MCF 10A (cell line): ENCODE measurements at regions not wholly inside any gene's neighbourhood (a gene's known extent, or its start where the extent isn't known, plus 50 kb on each side); places are given as distances from the start of the nearest gene placed in this dataset.

ENCODE experiments used
- BruUV-seq: library from RNA; stranded (reverse); fragments of 400-500 nt; replicated peaks from 2 replicates; lab custom pipeline; 2021; lab: Mats Ljungman, UMichigan
- CTCF ChIA-PET: fragments of 300-600 bp; sonication (Branson Sonifier 250); formaldehyde crosslinking; extraction: SDS; loops from one replicate; lab custom pipeline; 2021; ENCODE audit warnings: antibody characterized with exemption, inconsistent platforms; lab: Yijun Ruan, JAX
- POLR2A ChIA-PET: fragments of 300-600, 350-650 bp; sonication (Branson Sonifier 250); formaldehyde crosslinking; extraction: SDS; loops from one replicate; lab custom pipeline; 2020; ENCODE audit warnings: antibody characterized with exemption, inconsistent platforms; lab: Yijun Ruan, JAX
- DNase-seq: peaks from one replicate; pipeline ENCODE4 v3.0.0-alpha.2; 2018; ENCODE audit not compliant: unreplicated experiment
- H3K27ac Mint-ChIP-seq: one replicate; pipeline ENCODE4 v1.8.0; 2022; ENCODE audit warnings: mild to moderate bottlenecking, low read depth, mixed read lengths; ENCODE audit not compliant: unreplicated experiment
- H3K27me3 Mint-ChIP-seq: one replicate; pipeline ENCODE4 v1.8.0; 2022; ENCODE audit warnings: mixed read lengths; ENCODE audit not compliant: insufficient read depth, unreplicated experiment
- H3K36me3 Mint-ChIP-seq: one replicate; pipeline ENCODE4 v1.8.0; 2022; ENCODE audit warnings: mild to moderate bottlenecking, moderate library complexity, mixed read lengths; ENCODE audit not compliant: insufficient read depth, unreplicated experiment
- H3K4me1 Mint-ChIP-seq: one replicate; pipeline ENCODE4 v1.8.0; 2022; ENCODE audit warnings: mixed read lengths; ENCODE audit not compliant: insufficient read depth, unreplicated experiment
- H3K4me3 Mint-ChIP-seq: one replicate; pipeline ENCODE4 v1.8.0; 2022; ENCODE audit warnings: mild to moderate bottlenecking, moderate library complexity, mixed read lengths; ENCODE audit not compliant: unreplicated experiment
- H3K9me3 Mint-ChIP-seq: one replicate; pipeline ENCODE4 v1.8.0; 2022; ENCODE audit warnings: mixed read lengths; ENCODE audit not compliant: unreplicated experiment
- intact Hi-C: fragments of 100-400 bp; cut with micrococcal nuclease; formaldehyde crosslinking; loops from 2 replicates; pipeline ENCODE4 v1.14.1; 2022
- TF ChIP-seq, protein P1 (sequence below): fragments of 200-600 bp; IDR thresholded peaks from one replicate; pipeline ENCODE4 v1.8.0; 2022; ENCODE audit warnings: antibody characterized with exemption, mild to moderate bottlenecking; ENCODE audit not compliant: unreplicated experiment

- POLR2A ChIA-PET = interaction anchor here (0.7 kb wide), 2 partner anchors 78 to 336 kb away, joined by 3 read pairs; no protein-coding TSS in a partner anchor
- H3K4me1 Mint-ChIP-seq = peaks cover 34% of the 10 kb centered on the region
- intact Hi-C loops = loop anchor here (10.0 kb wide), 1 partner anchor 351 kb away; no protein-coding TSS in a partner anchor
- no TSS peak for BruUV-seq
- no peaks in the 10 kb centered on the region for H3K9me3 Mint-ChIP-seq
- TF ChIP-seq, protein P1, sequence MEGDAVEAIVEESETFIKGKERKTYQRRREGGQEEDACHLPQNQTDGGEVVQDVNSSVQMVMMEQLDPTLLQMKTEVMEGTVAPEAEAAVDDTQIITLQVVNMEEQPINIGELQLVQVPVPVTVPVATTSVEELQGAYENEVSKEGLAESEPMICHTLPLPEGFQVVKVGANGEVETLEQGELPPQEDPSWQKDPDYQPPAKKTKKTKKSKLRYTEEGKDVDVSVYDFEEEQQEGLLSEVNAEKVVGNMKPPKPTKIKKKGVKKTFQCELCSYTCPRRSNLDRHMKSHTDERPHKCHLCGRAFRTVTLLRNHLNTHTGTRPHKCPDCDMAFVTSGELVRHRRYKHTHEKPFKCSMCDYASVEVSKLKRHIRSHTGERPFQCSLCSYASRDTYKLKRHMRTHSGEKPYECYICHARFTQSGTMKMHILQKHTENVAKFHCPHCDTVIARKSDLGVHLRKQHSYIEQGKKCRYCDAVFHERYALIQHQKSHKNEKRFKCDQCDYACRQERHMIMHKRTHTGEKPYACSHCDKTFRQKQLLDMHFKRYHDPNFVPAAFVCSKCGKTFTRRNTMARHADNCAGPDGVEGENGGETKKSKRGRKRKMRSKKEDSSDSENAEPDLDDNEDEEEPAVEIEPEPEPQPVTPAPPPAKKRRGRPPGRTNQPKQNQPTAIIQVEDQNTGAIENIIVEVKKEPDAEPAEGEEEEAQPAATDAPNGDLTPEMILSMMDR = no peak
- H3K36me3 Mint-ChIP-seq = no peaks in the 10 kb centered on the region
- CTCF ChIA-PET = interaction anchor here (0.5 to 0.6 kb wide), 3 partner anchors 81 to 1769 kb away, joined by 3 read pairs; no protein-coding TSS in a partner anchor
- H3K4me3 Mint-ChIP-seq = no peak overlapping the region
- no peak overlapping the region for H3K27ac Mint-ChIP-seq
- DNase-seq = no peak
- H3K27me3 Mint-ChIP-seq = no peaks in the 10 kb centered on the region
These were observed 79.1 kb downstream of the FAT4 start for GRCh38 chr4:125393825-125394224.

DNA sequence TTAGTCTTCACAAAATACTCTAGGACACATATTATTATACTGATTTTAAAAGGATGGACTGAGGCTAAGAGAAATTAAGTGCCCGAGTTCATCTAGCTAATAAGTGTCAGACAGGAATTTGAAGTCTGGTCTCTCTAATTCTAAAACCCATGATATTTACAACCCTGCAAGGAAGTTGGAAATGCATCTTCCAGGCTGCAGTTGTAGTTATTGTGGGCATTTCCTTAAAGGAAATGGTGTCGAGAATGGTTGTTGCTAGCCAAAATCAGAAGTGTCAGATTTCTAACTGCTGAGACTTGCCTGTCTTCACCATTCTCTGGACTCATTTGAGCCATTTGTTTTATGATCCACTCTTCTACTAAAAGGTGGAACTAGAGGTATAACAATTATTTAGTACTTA, 82.5 kb downstream of the FAT4 start:
- H3K27ac Mint-ChIP-seq = no peak overlapping the region
- H3K9me3 Mint-ChIP-seq = no peaks in the 10 kb centered on the region
- ChIA-PET POLR2A (interaction anchor here (0.6 to 1.1 kb wide), 2 partner anchors 12 to 14 kb away, joined by 3 read pairs; no protein-coding TSS in a partner anchor), CTCF (interaction anchor here (0.6 kb wide), 1 partner anchor 471 kb away, joined by 4 read pairs; no protein-coding TSS in a partner anchor)
- H3K4me1 Mint-ChIP-seq = peaks cover 22% of the 10 kb centered on the region
- H3K4me3 Mint-ChIP-seq = no peak overlapping the region
- H3K36me3 Mint-ChIP-seq = no peaks in the 10 kb centered on the region
- intact Hi-C loops = loop anchor here (10.0 kb wide), 1 partner anchor 348 kb away; no protein-coding TSS in a partner anchor
- BruUV-seq = no TSS peak
- TF ChIP-seq, protein P1 = no peak
- no peaks in the 10 kb centered on the region for H3K27me3 Mint-ChIP-seq
- DNase-seq = peak; percentile 12

DNA sequence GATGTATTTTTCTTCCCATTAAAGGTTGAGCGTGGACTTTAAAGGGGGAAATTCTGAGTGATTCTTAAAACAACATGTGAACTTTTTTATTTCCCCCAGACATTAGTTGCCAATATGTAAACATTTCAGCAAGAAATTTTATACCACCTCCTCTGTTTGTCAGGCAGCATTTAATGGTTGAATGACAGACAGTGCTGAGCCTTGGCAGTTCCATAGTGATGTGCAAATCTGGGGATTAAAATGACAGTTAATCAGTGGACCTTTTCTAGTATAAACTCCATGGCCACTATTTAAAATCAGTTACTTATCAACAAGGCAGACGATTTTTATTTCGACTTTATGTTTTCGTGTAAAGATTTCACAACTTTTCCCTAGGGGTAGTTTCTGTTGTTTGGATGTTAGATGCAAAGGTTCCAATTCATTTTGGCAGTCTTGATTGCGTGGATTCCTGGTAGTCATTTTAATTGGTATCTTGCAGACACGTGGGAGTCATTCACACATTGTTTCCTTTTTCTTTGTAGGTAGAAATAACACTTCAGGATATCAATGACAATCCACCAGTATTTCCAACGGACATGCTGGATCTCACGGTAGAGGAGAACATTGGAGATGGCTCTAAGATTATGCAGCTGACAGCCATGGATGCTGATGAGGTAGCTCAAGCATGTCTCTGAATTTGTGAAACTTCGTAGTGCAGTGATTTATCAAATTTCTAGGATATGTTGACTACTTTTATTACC, 83.7 kb downstream of the FAT4 start:
- ChIA-PET CTCF (interaction anchor here (1.2 kb wide), 1 partner anchor 85 kb away, joined by 3 read pairs; no protein-coding TSS in a partner anchor), POLR2A (no interaction called here)
- TF ChIP-seq, protein P1 = no peak
- intact Hi-C loops = loop anchor here (10.0 kb wide), 1 partner anchor 346 kb away; no protein-coding TSS in a partner anchor
- H3K4me1 Mint-ChIP-seq = peaks cover 26% of the 10 kb centered on the region
- H3K9me3 Mint-ChIP-seq = no peaks in the 10 kb centered on the region
- no peaks in the 10 kb centered on the region for H3K27me3 Mint-ChIP-seq
- no peak overlapping the region for H3K4me3 Mint-ChIP-seq
- no TSS peak for BruUV-seq
- H3K27ac Mint-ChIP-seq = no peak overlapping the region
- no peak for DNase-seq
- H3K36me3 Mint-ChIP-seq = no peaks in the 10 kb centered on the region

DNA sequence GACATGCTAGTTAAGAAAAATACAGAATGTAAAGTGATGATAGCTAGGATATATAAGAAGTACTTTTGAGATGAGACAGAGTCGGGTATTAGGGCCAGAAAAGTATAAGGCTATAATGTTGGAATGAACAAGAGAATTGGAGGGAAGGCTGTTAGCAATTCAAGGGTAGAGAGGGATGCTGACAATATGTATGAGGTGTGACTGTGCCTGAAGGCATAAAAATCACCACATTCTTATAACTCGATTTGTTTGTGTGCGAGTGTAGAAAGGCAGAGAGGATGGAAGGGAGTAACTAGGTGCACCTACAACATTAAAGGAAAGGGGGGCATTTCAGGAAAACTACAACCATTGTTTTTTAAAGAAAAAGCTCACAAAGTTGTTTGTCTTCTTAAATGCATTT, 86.0 kb downstream of the FAT4 start:
- intact Hi-C loops = no loop called here
- POLR2A ChIA-PET = interaction anchor here (0.7 to 1.0 kb wide), 2 partner anchors 29 to 336 kb away, joined by 4 read pairs; no protein-coding TSS in a partner anchor
- CTCF ChIA-PET = interaction anchor here (0.5 to 0.6 kb wide), 2 partner anchors 255 to 258 kb away, joined by 3 read pairs; no protein-coding TSS in a partner anchor
- TF ChIP-seq, protein P1 = no peak
- no peaks in the 10 kb centered on the region for H3K27me3 Mint-ChIP-seq
- no peaks in the 10 kb centered on the region for H3K9me3 Mint-ChIP-seq
- H3K36me3 Mint-ChIP-seq = no peaks in the 10 kb centered on the region
- DNase-seq = no peak
- no peak overlapping the region for H3K27ac Mint-ChIP-seq
- peaks cover 28% of the 10 kb centered on the region for H3K4me1 Mint-ChIP-seq
- no TSS peak for BruUV-seq
- no peak overlapping the region for H3K4me3 Mint-ChIP-seq
